T-helper 2 cell treated with Interferon-gamma antibody and Interleukin-4, amounts not matched to agents 100 ng/mL and 5 ng/mL, for 36 hours (primary cell): ENCODE measurements at regions not wholly inside any gene's neighbourhood (a gene's known extent, or its start where the extent isn't known, plus 50 kb on each side); places are given as distances from the start of the nearest gene placed in this dataset.

Source experiments
- intact Hi-C: fragments of 100-400 bp; cut with micrococcal nuclease; formaldehyde crosslinking; loops from one replicate; pipeline ENCODE4 v1.15.1; 2023

DNA sequence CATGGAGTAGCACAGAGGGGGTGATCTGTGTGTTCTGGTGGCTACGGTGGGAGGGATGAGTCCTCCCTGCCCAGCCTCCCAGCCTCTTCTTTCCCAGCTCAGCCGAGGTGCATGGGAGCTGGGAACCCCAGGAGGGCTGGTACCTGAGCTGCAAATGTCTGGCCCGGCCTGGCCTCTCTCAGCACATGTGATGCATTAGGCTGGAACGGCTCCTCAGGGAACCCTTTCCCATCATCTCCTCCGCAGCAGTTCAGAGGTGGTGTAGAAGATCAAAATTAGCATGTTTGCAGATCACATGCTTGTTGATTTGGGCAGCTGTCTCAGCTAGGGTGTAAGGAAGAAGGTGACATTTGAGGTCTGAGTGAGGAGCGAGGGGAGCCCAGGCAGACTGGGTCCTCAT, 126.6 kb downstream of the EMX2 start:
- intact Hi-C loops, result no loop called here

DNA sequence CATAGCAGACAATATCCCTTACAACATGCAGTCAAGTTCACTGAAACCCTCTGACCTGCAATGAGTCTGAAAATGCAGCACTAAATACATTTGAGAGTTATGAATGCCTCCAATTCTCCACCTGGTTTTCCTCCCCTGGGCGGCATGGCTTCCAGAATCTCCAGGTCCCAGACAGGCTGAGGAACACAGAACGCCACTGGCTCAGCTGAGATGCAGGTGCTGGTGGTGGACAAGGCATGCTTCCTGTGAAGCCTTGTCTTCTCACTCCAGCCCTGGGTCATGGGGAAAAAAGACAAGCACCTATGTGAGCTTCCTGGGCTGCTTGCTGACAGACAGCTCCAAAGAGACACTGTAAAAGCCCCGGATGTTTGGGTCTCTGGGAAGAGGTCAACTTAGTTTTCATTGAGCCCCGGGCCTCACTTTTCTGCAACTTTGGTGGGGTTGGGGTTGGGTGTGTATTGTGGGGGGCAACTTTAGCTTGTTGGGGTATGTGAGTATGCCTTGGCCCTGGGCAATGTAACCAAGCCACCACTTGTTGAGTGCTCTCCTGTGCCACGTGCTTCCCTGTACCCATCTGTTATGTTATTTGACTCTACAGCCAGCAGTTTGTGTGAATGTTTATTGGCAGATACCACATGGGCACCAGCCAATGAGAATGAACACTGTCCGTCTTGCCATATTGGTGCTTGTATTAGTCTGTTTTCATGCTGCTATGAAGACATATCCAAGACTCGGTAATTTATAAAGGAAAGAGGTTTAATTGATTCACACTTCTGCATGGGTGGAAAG, 127.8 kb downstream of the EMX2 start:
- intact Hi-C loops, result no loop called here

DNA sequence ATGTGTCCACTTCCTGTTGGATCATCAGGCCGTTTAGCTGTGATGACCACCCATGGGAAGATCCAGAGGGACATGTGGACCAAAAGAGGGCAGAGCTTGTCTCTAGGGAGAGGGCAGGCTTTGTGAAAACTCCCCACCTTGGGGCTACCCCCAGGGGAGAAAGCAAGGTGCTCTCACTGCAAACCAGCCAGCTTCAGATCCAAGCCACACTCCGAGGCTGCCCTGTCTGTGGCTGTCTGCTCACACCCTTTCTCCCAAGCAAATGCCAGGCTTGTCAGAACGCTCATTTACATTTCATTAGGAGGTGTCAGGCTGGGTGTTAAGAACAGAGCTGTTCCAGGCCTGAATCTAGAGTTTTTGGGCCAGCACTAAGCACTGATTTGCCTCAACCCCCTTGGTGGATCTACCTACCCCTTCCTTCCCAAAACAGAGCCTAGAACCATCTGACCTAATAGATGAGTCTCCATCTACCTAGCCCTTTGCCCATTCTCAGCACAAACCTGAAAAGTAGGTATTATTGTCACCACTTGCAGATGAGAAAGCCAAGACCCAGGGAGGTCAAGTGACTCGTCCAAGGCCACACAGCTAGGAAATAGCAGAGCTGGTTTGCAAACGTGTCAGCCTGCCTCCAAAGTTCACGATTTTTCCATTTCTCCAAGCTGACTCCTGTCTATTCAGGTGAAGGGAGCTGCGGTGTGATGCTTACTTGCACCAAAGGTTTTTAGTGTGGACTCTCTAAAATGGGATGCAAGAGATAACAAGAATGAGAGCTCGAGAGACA, 130.9 kb downstream of the EMX2 start:
- intact Hi-C loops, result no loop called here

DNA sequence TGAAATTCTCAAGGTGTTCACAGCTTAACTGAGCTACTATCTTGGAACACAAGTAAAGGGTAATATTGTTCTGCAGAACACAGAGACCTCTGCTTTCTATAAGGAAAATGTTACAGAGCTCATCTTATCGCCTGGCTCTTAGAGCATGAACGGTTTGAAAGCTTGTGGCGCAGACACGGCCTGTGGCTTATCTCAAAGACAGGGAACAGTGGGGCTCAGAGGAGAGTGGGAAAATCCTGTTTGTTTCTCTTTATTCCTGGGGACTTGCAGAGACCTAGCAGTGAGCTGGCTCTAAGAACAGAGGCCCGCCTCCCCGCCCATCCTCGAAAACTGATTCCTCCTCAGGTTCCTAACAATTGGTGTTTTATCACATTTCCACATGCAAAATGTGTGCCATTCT, 131.7 kb downstream of the EMX2 start:
- intact Hi-C loops, result no loop called here

DNA sequence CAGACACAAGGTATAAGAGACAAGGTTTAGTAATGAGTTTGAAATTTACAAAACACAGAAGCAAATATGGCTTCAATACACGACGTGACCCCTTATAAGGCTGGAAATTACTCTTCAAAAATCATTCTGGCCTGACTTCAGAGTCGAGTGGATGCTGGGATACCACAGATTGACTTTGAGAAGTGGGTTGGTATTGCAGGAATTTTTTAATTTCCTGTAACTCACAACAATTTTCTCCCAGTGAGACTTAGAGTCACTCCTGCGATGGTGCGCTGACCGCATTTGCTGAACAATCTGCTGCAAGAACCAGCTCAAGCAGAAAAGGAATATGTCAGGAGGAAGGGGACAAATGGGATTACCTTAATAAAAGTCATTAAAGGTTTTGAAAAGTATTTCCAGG, 132.1 kb downstream of the EMX2 start:
- intact Hi-C loops, result no loop called here

DNA sequence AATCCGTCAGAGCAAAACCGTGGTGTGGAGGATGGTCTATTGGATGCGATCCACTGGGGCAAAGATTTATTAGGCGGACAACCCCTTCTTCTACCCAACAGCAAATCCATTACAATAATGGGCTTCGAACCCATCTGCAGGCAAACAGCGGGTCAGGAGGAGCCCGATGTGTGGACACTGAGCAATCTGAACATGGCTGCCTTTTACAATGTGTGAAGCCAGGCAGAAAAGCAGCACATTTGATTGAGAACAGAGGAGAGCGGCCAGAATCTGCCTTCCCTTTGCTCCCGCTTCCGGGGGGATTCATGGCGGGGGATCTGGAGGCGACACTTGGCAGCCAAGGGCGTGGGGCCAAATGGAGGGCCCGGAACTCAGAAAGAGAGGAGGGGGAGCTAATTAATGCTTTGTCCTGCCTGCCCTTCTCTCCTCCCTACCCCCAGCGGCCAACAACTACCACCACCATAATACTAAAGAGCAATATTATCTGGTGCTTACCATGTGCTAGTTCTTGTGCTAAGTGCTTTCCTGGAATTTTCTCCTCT, 133.0 kb downstream of the EMX2 start:
- intact Hi-C loops, result no loop called here

DNA sequence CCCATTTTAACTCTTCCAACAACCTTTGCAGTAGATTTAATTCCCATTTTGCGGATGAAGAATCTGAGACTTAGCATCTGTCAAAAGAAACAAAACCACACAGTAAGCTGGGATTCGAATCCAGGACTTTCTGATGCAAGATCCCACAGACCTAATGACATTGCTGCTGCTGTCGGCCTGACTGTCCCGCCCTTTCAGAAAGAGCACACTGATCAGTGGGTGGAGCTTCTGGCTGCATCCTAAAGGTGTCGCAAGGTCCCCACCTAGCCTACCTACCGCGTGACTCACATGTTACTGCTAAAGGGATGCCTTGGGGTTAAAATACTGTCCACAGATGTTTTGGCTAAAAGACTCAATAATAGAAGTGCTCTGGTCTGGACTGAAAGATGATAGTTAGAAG, 134.7 kb downstream of the EMX2 start:
- intact Hi-C loops, result no loop called here

DNA sequence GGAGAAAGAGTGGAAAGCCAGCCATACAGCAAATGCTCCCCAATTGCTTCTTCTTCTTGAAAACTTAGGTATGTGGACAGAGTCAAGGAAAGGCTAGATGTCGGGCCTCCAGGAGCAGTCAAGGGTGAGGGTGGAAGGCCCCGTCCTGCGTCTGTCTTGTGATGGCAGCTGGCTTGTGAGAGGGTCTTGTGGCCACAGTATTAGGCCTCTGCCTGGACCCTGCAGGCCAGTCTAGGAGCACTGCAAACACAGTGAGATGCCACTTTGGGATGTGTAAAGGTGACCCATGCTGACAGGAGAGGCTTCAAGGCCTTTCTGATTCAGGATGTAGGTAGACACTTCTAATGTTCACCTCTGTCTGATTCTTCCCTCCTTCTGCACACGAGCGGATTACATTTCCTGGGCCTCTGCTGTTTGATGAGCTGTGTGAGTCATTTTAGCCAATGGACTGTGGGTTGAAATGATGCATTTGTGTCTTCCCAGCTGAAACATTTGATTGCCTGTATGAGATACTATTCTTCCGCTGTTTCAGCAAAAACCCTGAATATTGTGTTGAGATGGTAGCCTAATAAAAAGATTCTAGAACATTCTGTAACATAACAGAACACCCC, 135.4 kb downstream of the EMX2 start:
- intact Hi-C loops, result no loop called here

DNA sequence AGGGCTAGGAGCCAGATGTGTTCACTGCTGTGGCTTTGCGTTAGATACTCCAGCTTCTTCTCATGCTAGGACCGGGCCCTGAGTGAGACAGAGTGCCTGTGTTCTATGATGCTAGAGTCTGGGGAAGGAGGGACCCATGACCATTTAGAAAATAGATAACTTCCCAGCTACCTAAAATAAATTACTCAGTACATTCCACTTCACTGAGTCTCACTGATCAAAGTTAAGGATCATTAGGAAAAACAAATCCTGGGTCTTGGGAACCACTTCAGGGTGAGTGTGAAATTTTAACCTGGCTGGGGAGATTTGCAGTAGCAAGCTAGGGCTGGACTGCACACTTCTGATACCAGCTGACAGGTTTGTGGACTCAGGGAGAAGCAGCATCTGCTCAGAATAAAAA, 138.1 kb downstream of the EMX2 start:
- intact Hi-C loops, result no loop called here

DNA sequence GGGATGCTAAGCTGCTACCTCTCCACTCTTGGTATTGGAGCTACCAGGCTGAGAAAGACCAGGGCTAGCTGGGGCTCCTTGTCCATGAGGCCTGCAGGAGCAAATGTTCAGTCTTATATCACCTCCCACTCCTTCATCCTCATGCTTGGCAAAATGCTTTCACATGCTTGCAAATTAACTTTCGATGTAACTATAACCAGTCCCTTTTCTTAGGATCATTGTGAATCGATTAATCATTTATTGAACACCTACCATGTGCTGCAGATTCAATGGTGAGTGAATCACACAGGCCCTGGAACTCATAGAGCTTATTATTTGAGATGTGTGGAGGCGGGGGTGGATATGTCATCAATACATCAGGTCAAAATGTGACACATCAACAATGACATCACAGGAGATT, 138.6 kb downstream of the EMX2 start:
- intact Hi-C loops, result no loop called here

DNA sequence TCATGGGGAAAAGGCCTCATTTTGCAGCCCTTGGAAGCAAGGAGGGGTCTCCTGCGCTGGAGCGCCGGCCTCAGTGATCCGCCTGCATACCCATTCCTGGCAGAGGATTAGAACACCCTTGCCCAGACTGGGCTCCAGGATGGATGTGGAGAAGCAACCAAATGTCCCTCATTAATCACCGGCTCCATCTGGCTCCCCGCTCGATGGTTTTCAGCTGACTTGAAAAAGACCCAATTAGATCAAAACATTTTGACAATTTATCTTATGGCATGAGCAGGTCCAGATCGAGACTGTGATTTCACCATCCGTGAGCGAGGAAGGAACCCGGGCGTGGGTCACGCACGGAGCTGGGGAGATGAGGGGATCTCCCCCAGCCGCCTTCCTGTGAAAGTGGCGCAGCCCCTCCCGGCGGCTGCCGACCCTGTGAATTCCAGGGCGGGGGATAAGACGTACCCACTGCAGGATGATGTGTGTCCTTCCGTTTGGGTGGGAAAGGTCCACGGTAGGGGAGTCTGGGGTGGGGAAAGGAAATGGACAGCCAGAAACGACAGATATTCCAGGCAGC, 141.6 kb downstream of the EMX2 start:
- intact Hi-C loops, result no loop called here

DNA sequence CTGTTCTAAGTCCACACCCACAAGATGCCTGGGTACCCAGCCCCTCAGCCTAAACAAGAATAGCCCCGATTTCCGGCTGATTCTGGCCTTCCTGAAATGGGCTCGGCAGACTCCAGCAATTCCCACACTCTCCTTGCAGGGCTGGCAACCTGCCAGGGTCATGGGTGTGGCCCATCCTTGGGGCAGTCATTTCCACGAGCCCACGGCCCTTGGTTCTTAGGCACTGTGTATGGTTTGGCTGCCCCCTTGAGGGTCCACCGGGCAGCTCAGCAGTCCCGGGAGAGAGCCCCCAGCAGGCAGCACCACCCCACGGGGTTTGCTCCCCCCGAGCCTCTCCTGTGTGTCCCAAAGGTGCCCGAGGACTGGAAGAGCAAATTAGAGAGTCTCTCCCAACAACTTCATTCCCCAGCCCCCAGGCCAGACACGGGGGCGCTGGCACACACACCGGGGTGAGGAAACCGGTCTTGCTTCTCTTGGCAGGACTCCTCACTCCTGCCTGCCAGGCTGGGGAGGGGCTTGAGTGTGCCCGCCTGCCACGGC, 142.2 kb downstream of the EMX2 start:
- intact Hi-C loops, result no loop called here

DNA sequence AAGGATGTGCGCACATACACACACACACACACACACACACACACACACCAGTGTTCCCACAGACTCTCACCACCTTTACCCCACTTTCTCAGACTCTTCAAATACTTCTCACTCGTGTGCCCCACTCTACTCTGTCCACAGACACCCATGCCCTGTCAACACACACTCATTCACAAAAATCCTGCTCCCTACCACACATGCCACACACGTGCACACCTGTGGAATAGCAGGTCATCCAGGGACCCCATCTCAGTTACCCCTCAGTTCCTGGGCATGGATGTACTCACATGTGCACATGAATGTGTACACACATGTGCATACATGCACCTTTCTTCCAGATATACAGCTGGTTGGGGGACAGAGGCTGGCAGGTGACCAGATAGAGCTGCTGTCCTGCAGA, 142.9 kb downstream of the EMX2 start:
- intact Hi-C loops, result no loop called here

DNA sequence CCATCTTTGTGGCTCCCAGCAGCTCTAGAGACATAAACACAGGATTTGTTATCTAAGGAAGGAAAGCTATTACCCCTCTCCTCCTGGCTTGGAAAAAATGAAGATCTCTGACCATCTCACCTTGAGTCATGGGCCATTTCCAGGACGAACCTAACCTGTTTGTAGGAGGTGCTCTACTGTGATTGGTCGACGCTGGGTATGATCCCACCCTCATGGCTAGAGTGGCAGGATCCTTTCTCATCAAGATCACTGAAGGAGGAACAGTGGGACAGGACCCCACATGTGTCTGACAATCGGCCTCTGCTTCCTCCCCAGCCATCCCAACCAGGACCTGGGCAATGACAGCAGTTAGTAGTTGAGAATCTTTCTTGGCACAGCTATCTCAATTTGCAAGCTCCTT, 144.1 kb downstream of the EMX2 start:
- intact Hi-C loops, result no loop called here

DNA sequence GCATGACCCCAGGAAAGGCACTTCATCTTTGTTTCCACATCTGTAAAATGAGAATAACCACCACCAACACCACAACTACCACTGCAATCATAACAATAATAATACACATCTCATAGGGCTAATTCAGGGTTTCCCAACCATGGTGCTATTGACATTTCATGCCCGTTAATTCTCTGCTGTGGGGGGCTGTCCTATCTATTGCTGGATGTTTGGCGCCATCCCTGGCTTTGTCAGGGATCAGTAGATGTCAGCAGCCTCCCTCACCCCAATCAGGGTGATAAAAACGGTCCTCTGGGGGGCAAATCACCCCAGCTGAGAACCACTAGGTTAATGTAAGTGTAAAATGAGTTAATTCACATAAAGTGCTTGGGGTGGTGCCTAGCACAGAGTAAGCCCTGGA, 145.8 kb downstream of the EMX2 start:
- intact Hi-C loops, result no loop called here

DNA sequence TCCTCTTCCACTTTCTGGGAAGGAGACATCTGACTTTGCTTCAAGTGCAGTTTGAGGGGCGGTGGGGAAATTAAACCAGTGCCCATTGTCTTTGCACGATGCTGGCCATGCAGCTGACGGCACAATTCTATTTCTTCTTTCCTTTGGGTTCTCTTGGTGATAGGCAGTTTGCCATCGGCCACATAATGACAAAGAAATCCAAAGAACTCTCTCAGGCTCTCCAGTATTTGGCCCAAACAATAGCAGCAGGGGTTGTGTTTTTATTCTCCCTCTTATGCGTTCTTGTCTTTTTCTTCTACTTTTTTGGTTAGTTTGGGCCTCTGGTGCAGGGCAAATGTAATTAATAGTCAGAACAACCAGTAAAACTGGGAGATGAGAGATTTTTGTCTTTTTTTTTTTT, 147.0 kb downstream of the EMX2 start:
- intact Hi-C loops, result no loop called here

DNA sequence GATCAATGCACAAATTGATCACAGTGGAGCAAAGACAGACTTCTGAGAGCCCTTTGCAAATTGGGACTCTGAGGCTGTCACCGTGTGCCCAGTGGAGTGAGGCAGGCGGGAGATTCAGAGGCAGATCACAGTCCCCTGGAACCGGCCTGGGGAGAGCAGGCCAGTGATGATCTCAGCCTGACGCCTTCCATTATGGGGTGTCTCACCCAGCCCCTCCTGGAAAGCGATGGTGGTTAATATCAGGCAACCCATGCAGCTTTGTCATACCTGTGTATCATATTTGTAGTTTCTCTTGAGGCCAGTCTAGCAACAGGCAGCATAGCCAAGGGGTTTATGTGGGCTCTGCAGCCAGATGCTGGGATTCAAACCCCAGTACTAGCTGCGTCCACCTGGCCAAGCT, 147.8 kb downstream of the EMX2 start:
- intact Hi-C loops, result no loop called here

DNA sequence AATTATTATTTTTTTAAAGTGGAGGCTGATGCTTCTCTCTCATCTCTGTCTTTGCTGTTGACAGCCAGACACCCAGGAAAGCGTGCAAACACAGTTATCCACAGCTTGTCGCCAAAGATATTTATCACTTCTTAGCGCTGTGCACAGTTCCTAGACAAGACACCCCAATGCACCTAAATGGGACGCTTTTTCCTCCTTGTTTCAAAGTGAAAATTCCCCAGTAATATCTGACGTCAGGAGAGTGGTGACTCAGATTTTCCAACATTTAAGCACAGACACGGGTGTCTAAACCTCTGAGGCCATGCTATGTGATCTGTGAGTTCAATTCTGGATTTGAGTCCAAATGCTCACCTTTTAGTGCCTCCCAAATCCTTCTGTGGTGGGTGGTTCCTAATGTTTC, 151.6 kb downstream of the EMX2 start:
- intact Hi-C loops, result no loop called here

DNA sequence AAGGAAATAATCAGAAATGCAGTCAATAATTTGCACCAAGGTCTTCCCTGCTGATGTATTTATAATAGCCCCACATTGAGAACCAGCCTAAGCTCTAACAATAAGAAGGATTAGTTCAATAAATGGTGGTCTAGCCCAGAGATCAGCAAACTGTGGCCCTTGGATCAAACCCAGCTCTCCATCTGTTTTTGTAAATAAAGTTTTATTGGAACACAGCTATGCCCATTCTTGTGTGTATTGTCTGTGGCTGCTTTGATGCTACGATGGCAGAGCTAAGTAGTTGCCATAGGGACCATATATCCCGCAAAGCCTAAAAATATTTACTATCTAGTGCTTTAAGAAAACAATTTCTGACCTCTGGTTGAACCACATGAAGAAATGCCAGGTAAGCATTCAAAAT, 154.9 kb downstream of the EMX2 start:
- intact Hi-C loops, result no loop called here

DNA sequence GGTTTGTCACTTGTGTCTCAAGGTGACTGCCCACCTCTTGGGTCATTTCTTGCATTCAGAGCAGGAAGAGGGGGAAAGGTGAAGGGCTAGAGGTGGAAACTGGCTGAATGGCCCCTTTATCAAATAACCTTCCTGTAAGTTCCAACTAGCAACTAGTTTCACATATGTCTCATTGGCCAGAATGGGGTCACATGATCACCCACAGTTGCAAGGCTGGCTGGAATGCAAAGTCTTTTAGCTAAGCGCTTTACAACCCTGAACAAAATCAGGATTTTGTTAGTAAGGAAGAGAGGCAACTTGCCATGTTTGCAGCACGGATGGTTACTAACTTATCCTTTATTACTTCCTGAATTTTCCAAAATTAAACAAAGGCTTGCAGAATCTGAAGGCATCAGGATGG, 156.3 kb downstream of the EMX2 start:
- intact Hi-C loops, result no loop called here

DNA sequence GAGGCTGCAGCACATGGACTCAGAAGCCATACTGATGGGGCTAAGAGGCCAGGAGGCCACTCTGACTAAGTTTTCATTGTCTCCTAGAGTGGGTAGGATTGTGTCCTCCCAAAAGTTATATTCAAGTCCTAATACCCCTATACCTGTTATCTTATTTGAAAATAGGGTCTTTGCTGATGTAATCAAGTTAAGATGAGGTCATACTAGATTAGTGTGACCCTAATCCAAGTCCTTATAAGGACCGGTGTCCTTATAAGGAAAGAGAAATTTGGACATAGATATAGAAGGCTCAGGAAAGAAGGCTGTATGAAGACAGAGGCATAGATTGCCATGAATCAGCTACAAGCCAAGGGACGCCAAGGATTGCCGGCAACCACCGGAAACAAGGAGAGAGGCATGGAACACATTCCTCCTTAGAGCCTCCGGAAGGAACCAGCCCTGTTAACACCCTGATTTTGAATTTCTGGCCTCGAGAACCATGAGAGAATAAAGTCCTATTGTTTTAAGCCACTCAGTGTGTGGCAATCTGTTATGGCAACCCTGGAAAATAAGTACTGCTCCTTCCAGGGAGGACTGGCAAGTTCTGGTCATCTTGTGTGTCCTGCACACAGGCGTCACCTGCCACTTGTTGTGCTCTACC, 157.0 kb downstream of the EMX2 start:
- intact Hi-C loops, result no loop called here
